Mesenchymal stem cell (in vitro differentiated cells and primary cell): ENCODE measurements at regions not wholly inside any gene's neighbourhood (a gene's known extent, or its start where the extent isn't known, plus 50 kb on each side); places are given as distances from the start of the nearest gene placed in this dataset.

ENCODE experiments used
- DNase-seq: peaks from one replicate; pipeline ENCODE4 v3.0.0-alpha.2; 2013
- H2AFZ ChIP-seq: one replicate; pipeline ENCODE4 v1.6.1; 2013; ENCODE audit warnings: low read depth, mild to moderate bottlenecking, control low read depth, inconsistent platforms, low read length, moderate library complexity
- H2AK5ac ChIP-seq: 2 replicates; pipeline ENCODE4 v1.6.1; 2013; ENCODE audit warnings: low read length, moderate library complexity, mild to moderate bottlenecking, inconsistent platforms; ENCODE audit not compliant: severe bottlenecking
- H2BK120ac ChIP-seq: one replicate; pipeline ENCODE4 v1.6.1; 2013; ENCODE audit warnings: low read depth, mild to moderate bottlenecking, inconsistent platforms, low read length, moderate library complexity
- H2BK12ac ChIP-seq, 2 experiments: one replicate each; pipeline ENCODE4 v1.6.1; 2013; ENCODE audit warnings: inconsistent platforms in 2 of 2, low read length in 2 of 2, mild to moderate bottlenecking in 2 of 2, moderate library complexity in 2 of 2, control low read depth in 1 of 2
- H2BK15ac ChIP-seq: one replicate; pipeline ENCODE4 v1.6.1; 2013; ENCODE audit warnings: mild to moderate bottlenecking, low read depth, inconsistent platforms; ENCODE audit not compliant: poor library complexity, severe bottlenecking
- H2BK5ac ChIP-seq: 2 replicates; pipeline ENCODE4 v1.6.1; 2013; ENCODE audit warnings: low read depth, mild to moderate bottlenecking, low read length, control low read depth, inconsistent platforms; ENCODE audit not compliant: poor library complexity, severe bottlenecking
- H3K14ac ChIP-seq, 2 experiments: one replicate each; pipeline ENCODE4 v1.6.1; 2013; ENCODE audit warnings: inconsistent platforms in 2 of 2, low read length in 2 of 2, control low read depth in 1 of 2, mild to moderate bottlenecking in 1 of 2, moderate library complexity in 1 of 2
- H3K18ac ChIP-seq, 2 experiments: one replicate each; pipeline ENCODE4 v1.6.1; 2013; ENCODE audit warnings: inconsistent platforms in 2 of 2, low read length in 2 of 2, control low read depth in 1 of 2, low read depth in 1 of 2, mild to moderate bottlenecking in 1 of 2
- H3K23ac ChIP-seq, 2 experiments: one replicate each; pipeline ENCODE4 v1.6.1; 2013; ENCODE audit warnings: inconsistent platforms in 2 of 2, low read length in 2 of 2, mild to moderate bottlenecking in 2 of 2, moderate library complexity in 2 of 2, control low read depth in 1 of 2
- H3K27ac ChIP-seq: 2 replicates; pipeline ENCODE4 v1.5.1; 2013; ENCODE audit warnings: mild to moderate bottlenecking, moderate library complexity, low read length, control low read depth, inconsistent platforms; ENCODE audit not compliant: poor library complexity, severe bottlenecking
- H3K27me3 ChIP-seq, 2 experiments: 2 replicates each; pipeline versions ENCODE4 v1.6.1 to v1.7.0; 2013; ENCODE audit warnings: low read length in 2 of 2, mild to moderate bottlenecking in 2 of 2, moderate library complexity in 2 of 2, control low read depth in 1 of 2, inconsistent platforms in 1 of 2; ENCODE audit not compliant: control insufficient read depth in 1 of 2, insufficient read depth in 1 of 2
- H3K36me3 ChIP-seq, 2 experiments: 2 replicates each; pipeline versions ENCODE4 v1.6.1 to v1.7.0; 2013; ENCODE audit warnings: low read length in 2 of 2, control low read depth in 1 of 2, inconsistent platforms in 1 of 2, low read depth in 1 of 2, mild to moderate bottlenecking in 1 of 2; ENCODE audit not compliant: insufficient read depth in 2 of 2, control insufficient read depth in 1 of 2
- H3K4ac ChIP-seq, 2 experiments: one replicate each; pipeline ENCODE4 v1.6.1; 2013; ENCODE audit warnings: inconsistent platforms in 2 of 2, low read length in 2 of 2, mild to moderate bottlenecking in 2 of 2, moderate library complexity in 2 of 2, control low read depth in 1 of 2, low read depth in 1 of 2
- H3K4me1 ChIP-seq: 2 replicates; pipeline ENCODE4 v1.6.1; 2013; ENCODE audit warnings: low read depth, low read length, control low read depth; ENCODE audit not compliant: control insufficient read depth, insufficient read depth
- H3K4me2 ChIP-seq: 2 replicates; pipeline ENCODE4 v1.6.1; 2013; ENCODE audit warnings: low read length, mild to moderate bottlenecking, inconsistent platforms; ENCODE audit not compliant: poor library complexity, severe bottlenecking
- H3K4me3 ChIP-seq, 2 experiments: 2 replicates each; pipeline versions ENCODE4 v1.5.1 to v1.7.0; 2013; ENCODE audit warnings: low read length in 2 of 2, mild to moderate bottlenecking in 2 of 2, control low read depth in 1 of 2, low read depth in 1 of 2; ENCODE audit not compliant: insufficient read depth in 1 of 2
- H3K79me1 ChIP-seq: replicated peaks from 2 replicates; pipeline ENCODE4 v1.6.1; 2013; ENCODE audit warnings: mild to moderate bottlenecking, control low read depth, low read length, inconsistent platforms; ENCODE audit not compliant: poor library complexity, severe bottlenecking
- H3K9ac ChIP-seq: 2 replicates; pipeline ENCODE4 v1.7.0; 2013; ENCODE audit warnings: mild to moderate bottlenecking, low read length, moderate library complexity
- H3K9me3 ChIP-seq: 2 replicates; pipeline ENCODE4 v1.7.0; 2013; ENCODE audit warnings: mild to moderate bottlenecking, low read length; ENCODE audit not compliant: control insufficient read depth
- H4K8ac ChIP-seq: one replicate; pipeline ENCODE4 v1.6.1; 2013; ENCODE audit warnings: inconsistent platforms, mild to moderate bottlenecking, low read length, moderate library complexity
- H4K91ac ChIP-seq: one replicate; pipeline ENCODE4 v1.6.1; 2013; ENCODE audit warnings: mild to moderate bottlenecking, low read length, inconsistent platforms
- WGBS: methylation state at CpG from one replicate; pipeline ENCODE4 v1.1.7; 2013; ENCODE audit warnings: mixed read lengths; 5-methylcytosine and 5-hydroxymethylcytosine counted together

DNA sequence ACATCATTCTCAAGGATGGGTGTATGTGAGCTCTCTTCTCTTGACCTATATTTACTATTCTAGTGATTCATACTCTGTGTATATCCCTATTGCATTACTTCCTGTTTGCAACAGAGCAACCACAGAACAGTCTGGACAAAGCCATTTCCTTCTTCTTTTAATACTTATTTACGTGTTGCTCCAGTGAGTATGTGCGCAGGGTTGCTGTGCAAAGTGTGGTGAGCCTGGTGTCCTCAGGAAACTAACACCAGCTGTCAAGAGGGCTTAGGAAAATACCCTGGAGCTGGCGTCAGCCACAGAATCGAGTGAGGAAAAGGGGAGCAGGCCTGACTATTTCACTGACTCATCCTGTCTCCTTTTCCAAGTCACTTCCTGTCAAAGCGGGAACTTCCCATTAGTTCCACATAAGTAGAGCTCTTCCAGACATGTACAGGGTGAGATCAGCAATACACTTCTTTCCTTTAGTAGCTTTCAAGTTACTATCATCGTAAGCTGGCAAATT, 214.1 kb upstream of the COPS8 start:
- Histone ChIP-seq H3K4me3 (peak overlapping the region in 1 of 2 experiments; percentile 27), H2BK120ac (no peak overlapping the region), H2BK5ac (no peak overlapping the region), H3K14ac (no peak overlapping the region), H3K9ac (peak overlapping the region; percentile 49), H3K4me1 (peaks cover 2% of the 10 kb centered on the region), H2BK12ac (no peak overlapping the region), H2AK5ac (no peak overlapping the region), H3K23ac (no peak overlapping the region), H4K8ac (no peak overlapping the region), H3K79me1 (no peaks in the 10 kb centered on the region), H3K18ac (no peak overlapping the region), H3K4me2 (no peak overlapping the region), H3K27ac (peak overlapping the region; percentile 70), H3K27me3 (no peaks in the 10 kb centered on the region), H2AFZ (no peak overlapping the region), H3K9me3 (no peaks in the 10 kb centered on the region), H4K91ac (no peak overlapping the region), H3K36me3 (no peaks in the 10 kb centered on the region), H3K4ac (no peak overlapping the region), H2BK15ac (no peak overlapping the region)
- whole genome bisulfite sequencing: 0% methylated on average over 4 of the region's 6 CpGs
- peak; percentile 100 for DNase-seq

DNA sequence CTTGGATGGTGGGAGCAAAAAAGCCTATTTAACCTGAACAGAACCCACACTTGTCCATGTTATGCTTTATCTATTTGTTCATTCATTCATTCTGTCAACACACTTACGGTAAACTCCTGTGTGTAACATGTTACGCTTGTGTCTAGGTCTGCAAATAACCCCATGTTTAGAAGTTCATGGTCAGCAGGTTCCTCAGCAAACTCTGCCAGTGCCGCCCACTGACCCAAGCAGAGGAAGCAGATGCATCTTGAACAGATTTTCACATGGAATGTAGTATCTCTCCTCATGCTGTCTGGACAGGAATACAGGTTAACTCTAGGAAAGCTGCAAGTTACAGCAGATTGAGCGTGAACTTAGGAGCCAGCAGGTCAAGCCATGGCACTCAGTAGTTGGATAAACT, 213.7 kb upstream of the COPS8 start:
- no peak for DNase-seq
- Histone ChIP-seq H2BK5ac (no peak overlapping the region), H2AK5ac (no peak overlapping the region), H3K18ac (peak overlapping the region; percentile 49 to 50), H3K4me2 (no peak overlapping the region), H3K14ac (no peak overlapping the region), H3K9ac (peak overlapping the region; percentile 49), H3K23ac (no peak overlapping the region), H3K27me3 (no peaks in the 10 kb centered on the region), H2AFZ (no peak overlapping the region), H3K9me3 (no peaks in the 10 kb centered on the region), H3K79me1 (no peaks in the 10 kb centered on the region), H3K4ac (peak overlapping the region; percentile 55 to 62), H2BK12ac (peak overlapping the region; percentile 79 to 81), H3K4me3 (no peak overlapping the region), H3K4me1 (peaks cover 2% of the 10 kb centered on the region), H4K8ac (peak overlapping the region; percentile 86), H3K36me3 (no peaks in the 10 kb centered on the region), H2BK15ac (no peak overlapping the region), H3K27ac (peak overlapping the region; percentile 70), H2BK120ac (no peak overlapping the region), H4K91ac (peak overlapping the region; percentile 81)
- 69% methylated on average over 4 of the region's 4 CpGs for WGBS

DNA sequence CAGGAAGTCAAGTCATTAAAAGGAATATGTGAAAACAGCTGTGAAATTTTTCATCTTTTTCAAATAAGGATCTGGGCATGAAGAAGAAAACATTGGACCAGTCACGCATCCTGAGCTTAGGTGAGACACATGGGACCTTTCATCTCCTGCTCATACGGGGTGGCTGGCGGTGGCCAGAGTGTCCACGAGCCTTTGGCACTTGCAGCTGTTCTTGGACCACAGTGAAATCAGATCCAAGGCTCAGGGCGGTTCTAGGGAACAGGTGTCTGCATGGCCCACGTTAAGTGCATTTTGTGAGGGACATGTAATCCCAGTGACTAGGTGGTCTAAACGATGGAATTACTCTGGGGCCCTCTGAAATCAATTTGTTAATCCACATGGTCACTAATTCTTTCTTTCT, 212.7 kb upstream of the COPS8 start:
- H3K4me1 ChIP-seq: peaks cover 2% of the 10 kb centered on the region
- 87% methylated on average over 7 of the region's 7 CpGs for WGBS
- no peak overlapping the region for H4K8ac ChIP-seq
- no peak overlapping the region for H2AFZ ChIP-seq
- H2BK120ac ChIP-seq: no peak overlapping the region
- peak overlapping the region; percentile 7 to 25 for H3K18ac ChIP-seq
- no peak overlapping the region for H3K27ac ChIP-seq
- H2BK12ac ChIP-seq: peak overlapping the region; percentile 60 to 94
- H3K4me2 ChIP-seq: no peak overlapping the region
- peak overlapping the region; percentile 70 for H4K91ac ChIP-seq
- H3K36me3 ChIP-seq: no peaks in the 10 kb centered on the region
- H3K27me3 ChIP-seq: no peaks in the 10 kb centered on the region
- H3K14ac ChIP-seq: no peak overlapping the region
- no peaks in the 10 kb centered on the region for H3K9me3 ChIP-seq
- no peak overlapping the region for H3K4me3 ChIP-seq
- no peak overlapping the region for H2BK5ac ChIP-seq
- no peak overlapping the region for H2BK15ac ChIP-seq
- no peak overlapping the region for H3K9ac ChIP-seq
- no peak for DNase-seq
- peak overlapping the region; percentile 20 to 54 for H3K4ac ChIP-seq
- H3K79me1 ChIP-seq: no peaks in the 10 kb centered on the region
- no peak overlapping the region for H2AK5ac ChIP-seq
- no peak overlapping the region for H3K23ac ChIP-seq

DNA sequence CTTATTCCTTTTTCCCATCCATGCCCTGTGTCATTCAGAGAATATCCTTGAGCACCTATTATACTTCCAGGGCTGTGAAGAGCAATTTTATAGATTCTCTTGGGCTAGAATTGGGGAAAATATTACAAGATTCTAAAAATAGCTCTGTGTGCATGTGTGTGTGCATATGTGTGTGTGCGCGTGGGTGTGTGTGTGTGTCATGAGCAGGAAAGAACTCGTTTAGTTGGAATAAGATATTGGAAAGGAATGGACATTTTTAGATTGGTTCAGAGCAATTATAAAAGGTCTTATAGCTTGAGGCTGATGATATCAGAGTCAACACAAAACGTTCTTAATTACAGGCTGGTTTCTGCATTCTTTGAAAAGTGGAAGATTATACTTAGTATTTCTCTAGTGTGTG, 212.1 kb upstream of the COPS8 start:
- no peak overlapping the region for H3K27ac ChIP-seq
- H4K8ac ChIP-seq: no peak overlapping the region
- no peak overlapping the region for H3K4me2 ChIP-seq
- H4K91ac ChIP-seq: no peak overlapping the region
- no peaks in the 10 kb centered on the region for H3K79me1 ChIP-seq
- no peak overlapping the region for H2AFZ ChIP-seq
- no peaks in the 10 kb centered on the region for H3K9me3 ChIP-seq
- H2BK12ac ChIP-seq: no peak overlapping the region
- H3K9ac ChIP-seq: no peak overlapping the region
- no peak overlapping the region for H2BK120ac ChIP-seq
- no peak overlapping the region for H2BK5ac ChIP-seq
- H3K4me1 ChIP-seq: peaks cover 2% of the 10 kb centered on the region
- no peak overlapping the region for H3K14ac ChIP-seq
- no peak overlapping the region for H3K4ac ChIP-seq
- no peaks in the 10 kb centered on the region for H3K36me3 ChIP-seq
- H3K27me3 ChIP-seq: no peaks in the 10 kb centered on the region
- no peak overlapping the region for H3K23ac ChIP-seq
- no peak overlapping the region for H3K18ac ChIP-seq
- 83% methylated on average over 4 of the region's 4 CpGs for WGBS
- no peak overlapping the region for H2BK15ac ChIP-seq
- DNase-seq: peak; percentile 35
- no peak overlapping the region for H3K4me3 ChIP-seq
- no peak overlapping the region for H2AK5ac ChIP-seq
